Trophoblast cell (in vitro differentiated cells and primary cell): ENCODE measurements at regions not wholly inside any gene's neighbourhood (a gene's known extent, or its start where the extent isn't known, plus 50 kb on each side); places are given as distances from the start of the nearest gene placed in this dataset.

Experiments used
- DNase-seq, 2 donors: peaks; one replicate each; pipeline ENCODE4 v3.0.0-alpha.2; 2016
- H2AFZ ChIP-seq: 2 replicates; pipeline ENCODE4 v1.6.1; 2013; ENCODE audit warnings: low read length, moderate library complexity, mild to moderate bottlenecking; ENCODE audit not compliant: insufficient read depth, poor library complexity
- H2AK5ac ChIP-seq: 2 replicates; pipeline ENCODE4 v1.6.1; 2013; ENCODE audit warnings: mild to moderate bottlenecking, low read length
- H2BK120ac ChIP-seq: 2 replicates; pipeline ENCODE4 v1.6.1; 2013; ENCODE audit warnings: low read length, mild to moderate bottlenecking, moderate library complexity; ENCODE audit not compliant: insufficient read depth, poor library complexity
- H2BK12ac ChIP-seq: 2 replicates; pipeline ENCODE4 v1.6.1; 2013; ENCODE audit warnings: mild to moderate bottlenecking, low read length, moderate library complexity
- H2BK5ac ChIP-seq: 2 replicates; pipeline ENCODE4 v1.6.1; 2013; ENCODE audit warnings: low read length, low read depth, moderate library complexity, mild to moderate bottlenecking; ENCODE audit not compliant: poor library complexity
- H3K14ac ChIP-seq: 2 replicates; pipeline ENCODE4 v1.6.1; 2013; ENCODE audit warnings: mild to moderate bottlenecking, low read length
- H3K18ac ChIP-seq: 2 replicates; pipeline ENCODE4 v1.6.1; 2013; ENCODE audit warnings: mild to moderate bottlenecking, low read length
- H3K23ac ChIP-seq: 2 replicates; pipeline ENCODE4 v1.6.1; 2013; ENCODE audit warnings: low read length
- H3K27ac ChIP-seq: 2 replicates; pipeline ENCODE4 v1.5.1; 2013; ENCODE audit warnings: low read depth, mild to moderate bottlenecking, inconsistent platforms, low read length, moderate library complexity
- H3K27me3 ChIP-seq: 2 replicates; pipeline ENCODE4 v1.6.1; 2013; ENCODE audit warnings: inconsistent platforms, mild to moderate bottlenecking, low read length, moderate library complexity; ENCODE audit not compliant: insufficient read depth
- H3K36me3 ChIP-seq, 2 experiments: 1 replicate in 1 of 2; 2 replicates in 1 of 2; pipeline ENCODE4 v1.6.1; 2013; ENCODE audit warnings: low read length in 2 of 2, mild to moderate bottlenecking in 2 of 2, moderate library complexity in 1 of 2; ENCODE audit not compliant: insufficient read depth in 2 of 2, control insufficient read depth in 1 of 2
- H3K4ac ChIP-seq: 2 replicates; pipeline ENCODE4 v1.6.1; 2013; ENCODE audit warnings: low read depth, mild to moderate bottlenecking, low read length, moderate library complexity
- H3K4me1 ChIP-seq, 2 experiments: 1 replicate in 1 of 2; 2 replicates in 1 of 2; pipeline ENCODE4 v1.6.1; 2013; ENCODE audit warnings: low read length in 2 of 2, mild to moderate bottlenecking in 2 of 2, moderate library complexity in 1 of 2; ENCODE audit not compliant: insufficient read depth in 2 of 2, control insufficient read depth in 1 of 2
- H3K4me2 ChIP-seq: 2 replicates; pipeline ENCODE4 v1.6.1; 2013; ENCODE audit warnings: inconsistent platforms, mild to moderate bottlenecking, low read length, moderate library complexity
- H3K4me3 ChIP-seq: 2 replicates; pipeline ENCODE4 v1.5.1; 2013; ENCODE audit warnings: mild to moderate bottlenecking, low read depth, low read length, inconsistent platforms
- H3K79me1 ChIP-seq: one replicate; pipeline ENCODE4 v1.6.1; 2013; ENCODE audit warnings: low read length
- H3K79me2 ChIP-seq: 2 replicates; pipeline ENCODE4 v1.6.1; 2013; ENCODE audit warnings: low read length, mild to moderate bottlenecking; ENCODE audit not compliant: control insufficient read depth, insufficient read depth, poor library complexity
- H3K9ac ChIP-seq: 2 replicates; pipeline ENCODE4 v1.6.1; 2013; ENCODE audit warnings: mild to moderate bottlenecking, low read length
- H3K9me3 ChIP-seq: 2 replicates; pipeline ENCODE4 v1.6.1; 2013; ENCODE audit warnings: low read depth, mild to moderate bottlenecking, control low read depth, inconsistent platforms, low read length; ENCODE audit not compliant: insufficient read depth
- H4K12ac ChIP-seq: 2 replicates; pipeline ENCODE4 v1.6.1; 2013; ENCODE audit warnings: low read depth, mild to moderate bottlenecking, low read length, moderate library complexity
- H4K8ac ChIP-seq: 2 replicates; pipeline ENCODE4 v1.6.1; 2013; ENCODE audit warnings: low read depth, mild to moderate bottlenecking, low read length, moderate library complexity
- H4K91ac ChIP-seq: one replicate; pipeline ENCODE4 v1.6.1; 2013; ENCODE audit warnings: low read depth, mild to moderate bottlenecking, low read length, moderate library complexity
- WGBS: extraction: QIAGEN DNeasy Blood & Tissue Kit; methylation state at CpG from one replicate; pipeline ENCODE4 v1.1.7; 2013; ENCODE audit warnings: missing lambda C conversion rate; ENCODE audit not compliant: insufficient read length, insufficient coverage; ENCODE audit errors: extremely low coverage; 5-methylcytosine and 5-hydroxymethylcytosine counted together

DNA sequence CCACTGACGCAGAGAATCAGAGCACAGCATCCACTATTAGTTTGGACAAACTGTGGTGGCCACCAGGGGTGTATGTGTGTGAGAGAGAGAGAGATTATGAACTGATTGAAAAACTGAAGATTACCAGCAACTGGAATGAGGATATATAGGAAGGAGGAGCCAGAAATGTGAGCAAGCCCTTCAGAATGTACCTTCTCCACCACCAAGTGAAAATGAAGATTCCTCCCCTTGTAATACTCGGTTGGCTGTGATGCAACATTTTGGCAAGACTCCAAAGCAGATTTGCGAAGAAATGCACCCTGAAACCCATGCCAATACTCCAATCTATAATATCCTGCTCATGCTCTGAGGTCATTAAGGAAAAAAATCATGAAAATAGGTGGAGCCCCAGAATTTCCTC is 121.2 kb upstream of the SLC35G4 start:
- no peak overlapping the region for H4K8ac ChIP-seq
- H3K18ac ChIP-seq, result no peak overlapping the region
- no peak overlapping the region for H3K4me2 ChIP-seq
- no peak for DNase-seq
- H2BK12ac ChIP-seq, result no peak overlapping the region
- no peak overlapping the region for H3K9ac ChIP-seq
- H3K4ac ChIP-seq, result no peak overlapping the region
- no peak overlapping the region for H2AK5ac ChIP-seq
- no peaks in the 10 kb centered on the region for H3K9me3 ChIP-seq
- H4K12ac ChIP-seq, result no peak overlapping the region
- H3K27me3 ChIP-seq, result no peaks in the 10 kb centered on the region
- H2BK120ac ChIP-seq, result no peak overlapping the region
- no peak overlapping the region for H2BK5ac ChIP-seq
- no CpG with 5 or more reads among the region's 3 CpGs for WGBS
- H3K79me2 ChIP-seq, result no peaks in the 10 kb centered on the region
- no peak overlapping the region for H3K14ac ChIP-seq
- H4K91ac ChIP-seq, result peak overlapping the region; percentile 28
- no peak overlapping the region for H3K23ac ChIP-seq
- H3K27ac ChIP-seq, result no peak overlapping the region
- no peak overlapping the region for H2AFZ ChIP-seq
- peaks cover 4 to 9% of the 10 kb centered on the region in 2 experiments for H3K4me1 ChIP-seq
- H3K4me3 ChIP-seq, result no peak overlapping the region
- no peaks in the 10 kb centered on the region for H3K79me1 ChIP-seq
- H3K36me3 ChIP-seq, result no peaks in the 10 kb centered on the region

DNA sequence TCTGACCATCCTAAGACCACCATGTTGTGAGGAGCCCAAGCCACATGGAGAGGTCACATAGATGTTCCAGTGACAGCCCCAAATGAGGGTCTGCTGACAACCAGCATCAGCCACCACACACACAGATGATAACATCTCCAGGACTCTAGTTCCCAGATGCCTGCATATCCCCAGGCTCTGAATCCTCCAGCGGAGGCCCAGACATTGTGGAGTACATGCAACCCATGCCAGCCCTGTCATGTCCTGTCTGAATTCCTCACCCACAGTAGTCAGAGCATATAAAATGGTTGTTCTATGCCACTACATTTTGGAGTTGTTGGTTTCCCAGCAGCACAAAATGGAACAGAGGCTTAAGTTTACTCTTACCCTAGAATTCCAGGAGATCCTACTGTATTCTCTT is 122.0 kb upstream of the SLC35G4 start:
- H3K4me1 ChIP-seq, result peaks cover 4 to 9% of the 10 kb centered on the region in 2 experiments
- H3K4me3 ChIP-seq, result peak overlapping the region; percentile 2
- H2BK120ac ChIP-seq, result no peak overlapping the region
- no CpG with 5 or more reads among the region's 1 CpG for WGBS
- H3K23ac ChIP-seq, result no peak overlapping the region
- no peak overlapping the region for H4K12ac ChIP-seq
- DNase-seq, result no peak
- H3K27ac ChIP-seq, result no peak overlapping the region
- no peak overlapping the region for H2AK5ac ChIP-seq
- no peaks in the 10 kb centered on the region for H3K79me2 ChIP-seq
- no peaks in the 10 kb centered on the region for H3K36me3 ChIP-seq
- no peak overlapping the region for H2AFZ ChIP-seq
- H3K18ac ChIP-seq, result no peak overlapping the region
- H3K4ac ChIP-seq, result no peak overlapping the region
- no peak overlapping the region for H4K8ac ChIP-seq
- H3K9ac ChIP-seq, result no peak overlapping the region
- no peaks in the 10 kb centered on the region for H3K9me3 ChIP-seq
- no peak overlapping the region for H3K14ac ChIP-seq
- no peak overlapping the region for H2BK12ac ChIP-seq
- H3K4me2 ChIP-seq, result no peak overlapping the region
- no peaks in the 10 kb centered on the region for H3K27me3 ChIP-seq
- H4K91ac ChIP-seq, result no peak overlapping the region
- H2BK5ac ChIP-seq, result no peak overlapping the region
- H3K79me1 ChIP-seq, result no peaks in the 10 kb centered on the region

DNA sequence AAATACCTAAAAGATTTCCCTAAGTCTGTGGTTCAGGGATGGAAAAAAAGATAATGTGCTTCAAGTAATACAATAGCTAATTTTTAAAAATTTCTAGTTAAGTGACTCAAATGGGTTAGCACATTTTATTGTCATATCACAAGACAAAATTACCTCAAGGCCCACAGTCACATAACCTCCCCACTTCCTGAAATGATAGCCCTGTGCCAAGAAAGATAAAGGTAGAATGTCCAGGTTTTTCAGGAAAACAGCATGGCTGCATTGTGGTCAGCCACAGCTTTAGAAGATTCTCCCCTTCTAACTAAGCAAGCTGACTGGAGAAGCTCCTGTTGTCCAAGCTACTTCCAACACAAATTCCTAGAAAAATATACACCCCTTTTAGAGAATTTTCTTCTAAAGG is 127.1 kb upstream of the SLC35G4 start:
- Histone ChIP-seq H3K14ac (no peak overlapping the region), H2BK12ac (no peak overlapping the region), H3K9ac (no peak overlapping the region), H3K4ac (no peak overlapping the region), H3K36me3 (no peaks in the 10 kb centered on the region), H3K18ac (no peak overlapping the region), H3K79me1 (no peaks in the 10 kb centered on the region), H3K27ac (no peak overlapping the region), H4K12ac (no peak overlapping the region), H4K8ac (no peak overlapping the region), H3K9me3 (peaks cover 2% of the 10 kb centered on the region), H3K23ac (no peak overlapping the region), H3K79me2 (no peaks in the 10 kb centered on the region), H3K27me3 (no peaks in the 10 kb centered on the region), H3K4me2 (no peak overlapping the region), H2AFZ (no peak overlapping the region), H2BK5ac (no peak overlapping the region), H2AK5ac (no peak overlapping the region), H3K4me1 (peaks cover 2 to 7% of the 10 kb centered on the region in 2 experiments), H4K91ac (no peak overlapping the region), H3K4me3 (no peak overlapping the region), H2BK120ac (no peak overlapping the region)
- no peak for DNase-seq

DNA sequence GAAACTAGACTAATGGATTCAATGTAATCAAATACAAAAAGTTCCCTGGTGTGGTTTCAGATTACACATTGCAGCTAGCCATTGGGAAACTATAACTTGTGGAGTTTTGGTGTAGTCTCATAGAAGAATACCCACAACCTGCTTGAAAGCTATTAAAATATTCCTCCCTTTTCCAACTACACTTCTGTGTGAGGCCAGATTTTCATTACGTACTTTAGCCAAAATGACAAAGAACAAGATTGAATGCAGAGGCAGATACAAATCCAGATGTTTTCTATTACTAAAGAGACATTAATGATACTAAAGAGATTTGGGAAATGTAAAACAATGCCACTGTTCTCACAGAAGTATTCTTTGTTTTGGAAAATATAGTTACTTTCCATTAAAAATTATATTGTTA is 128.7 kb upstream of the SLC35G4 start:
- Histone ChIP-seq H2BK12ac (no peak overlapping the region), H3K4ac (no peak overlapping the region), H3K14ac (no peak overlapping the region), H3K4me3 (no peak overlapping the region), H2AK5ac (no peak overlapping the region), H4K91ac (no peak overlapping the region), H3K9me3 (peaks cover 2% of the 10 kb centered on the region), H3K27ac (no peak overlapping the region), H3K27me3 (no peaks in the 10 kb centered on the region), H4K8ac (no peak overlapping the region), H2BK5ac (no peak overlapping the region), H3K18ac (no peak overlapping the region), H3K79me2 (no peaks in the 10 kb centered on the region), H2BK120ac (no peak overlapping the region), H3K4me1 (peaks cover 0 to 4% of the 10 kb centered on the region in 2 experiments), H3K79me1 (no peaks in the 10 kb centered on the region), H3K4me2 (no peak overlapping the region), H3K36me3 (no peaks in the 10 kb centered on the region), H4K12ac (no peak overlapping the region), H2AFZ (no peak overlapping the region), H3K9ac (no peak overlapping the region), H3K23ac (no peak overlapping the region)
- no peak for DNase-seq
- WGBS, result no CpG with 5 or more reads among the region's 1 CpG
